ENCODE measurements at regions not wholly inside any gene's neighbourhood (a gene's known extent, or its start where the extent isn't known, plus 50 kb on each side); places are given as distances from the start of the nearest gene placed in this dataset.

- Histone ChIP-seq H4K5ac (ENCODE audit: insufficient read length, low read depth, low read length) (no peak overlapping the region), H3K4me2 (ENCODE audit: insufficient read depth, insufficient read length, low read length) (no peak overlapping the region), H4K8ac (replicated peaks; ENCODE audit: insufficient read length, low read depth, low read length) (no peak overlapping the region), H3K27ac (ENCODE audit: insufficient read length, low read depth, low read length) (no peak overlapping the region), H3K23me2 (ENCODE audit: insufficient read length, low read depth, low read length, poor library complexity, severe bottlenecking) (no peaks in the 10 kb centered on the region), H3K4me1 (ENCODE audit: insufficient read depth, low read length) (peaks cover 3% of the 10 kb centered on the region; the same call in 1 of the 2 replicates), H3K9me3 (ENCODE audit: control insufficient read depth, low read depth, low read length) (no peaks in the 10 kb centered on the region), H3K79me2 (ENCODE audit: insufficient read depth, low read length) (peaks cover 1% of the 10 kb centered on the region; the same call in 1 of the 2 replicates), H4K91ac (ENCODE audit: insufficient read length, low read depth, low read length) (no peak overlapping the region), H3K18ac (ENCODE audit: insufficient read length, low read depth, low read length) (no peak overlapping the region), H3K14ac (ENCODE audit: insufficient read depth, low read length) (no peak overlapping the region), H2BK20ac (ENCODE audit: low read depth, low read length, poor library complexity, severe bottlenecking) (no peak overlapping the region), H3K9ac (ENCODE audit: extremely low read depth, insufficient read length, low read length) (no peak overlapping the region), H3K56ac (ENCODE audit: insufficient read length, low read depth, low read length) (no peak overlapping the region), H3T11ph (ENCODE audit: low read length) (no peak overlapping the region), H2BK12ac (ENCODE audit: insufficient read length, low read depth, low read length) (no peak overlapping the region), H2AK5ac (ENCODE audit: insufficient read length, low read length) (no peak overlapping the region), H2BK5ac (ENCODE audit: insufficient read length, low read length) (no peak overlapping the region), H3K27me3 (ENCODE audit: insufficient read depth, low read length) (no peaks in the 10 kb centered on the region), H2AFZ (ENCODE audit: low read length) (no peak overlapping the region), H2BK120ac (ENCODE audit: low read depth, low read length, poor library complexity, severe bottlenecking) (no peak overlapping the region), H2BK15ac (ENCODE audit: low read depth, low read length) (no peak overlapping the region), H3K79me1 (ENCODE audit: insufficient read depth, low read depth, low read length, poor library complexity, severe bottlenecking) (no peaks in the 10 kb centered on the region), H3K4ac (ENCODE audit: low read depth, low read length) (no peak overlapping the region), H3K23ac (ENCODE audit: insufficient read length, low read depth, low read length) (no peak overlapping the region), H4K20me1 (ENCODE audit: control insufficient read depth, insufficient read depth, insufficient read length) (peaks cover 2% of the 10 kb centered on the region)
- Mint-ChIP-seq H3K4me1 (peaks cover 22 to 35% of the 10 kb centered on the region in 2 experiments), H3K36me3 (ENCODE audit: insufficient read depth in 1 of 3, low read depth in 3 of 3) (no peaks in the 10 kb centered on the region; a peak in 1 of 7 replicates), H3K4me3 (no peak overlapping the region), H3K27ac (no peak overlapping the region), H3K27me3 (ENCODE audit: low read depth) (no peaks in the 10 kb centered on the region; the same call in 1 of the 2 replicates), H3K9me3 (no peaks in the 10 kb centered on the region; a peak in 1 of 5 replicates)
- no CpG with 5 or more reads among the region's 17 CpGs for WGBS (ENCODE audit: extremely low coverage, insufficient read length, low lambda C conversion rate)
- no peak for DNase-seq
- no peak for TF ChIP-seq CTCF (conservative IDR thresholded peaks at IDR 0.05)
These were observed 204.0 kb upstream of the NSMCE3 start for GRCh38 chr15:29473621-29474105.

All from H9 (cell line).